Stimulated activated CD8-positive, alpha-beta memory T cell treated with anti-CD3 and anti-CD28 coated beads, Interleukin-15, amount 100 ng/mL, for 24 hours (primary cell): ENCODE measurements at regions not wholly inside any gene's neighbourhood (a gene's known extent, or its start where the extent isn't known, plus 50 kb on each side); places are given as distances from the start of the nearest gene placed in this dataset.
"Not testable (repeated sequence)": the region's sequence is repeated elsewhere in the genome, so short reads cannot be mapped to it uniquely, and the experiment has no call there.

Experiments
- DNase-seq: peaks from one replicate; pipeline ENCODE4 v3.0.0-alpha.2; 2020; ENCODE audit warnings: low read depth

GRCh38 chr10:29791773-29792172 is 157.0 kb upstream of the SVIL start:
- no peak for DNase-seq

DNA sequence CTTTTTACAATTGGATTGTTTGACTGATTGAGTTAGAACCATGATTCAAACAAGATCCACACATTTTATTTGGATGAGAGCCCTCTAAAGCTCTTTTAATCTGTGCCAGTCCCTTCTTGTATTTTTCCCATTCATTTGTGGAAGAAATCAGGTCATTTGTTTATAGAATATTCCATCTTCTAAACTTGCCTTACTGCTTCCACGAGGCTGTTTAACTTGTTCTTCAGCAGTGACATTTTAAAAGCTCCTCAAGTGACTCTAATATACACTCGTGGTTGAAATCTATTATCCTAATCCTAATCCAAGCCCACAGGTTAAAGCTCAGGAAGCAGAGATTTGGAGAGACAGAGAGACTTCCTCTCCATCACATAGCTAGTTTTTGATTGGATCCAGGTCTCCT is 155.4 kb upstream of the SVIL start:
- DNase-seq: no peak

GRCh38 chr10:29788113-29788512 is 153.3 kb upstream of the SVIL start:
- no peak for DNase-seq

GRCh38 chr10:29785701-29786100 is 150.9 kb upstream of the SVIL start:
- DNase-seq: no peak

DNA sequence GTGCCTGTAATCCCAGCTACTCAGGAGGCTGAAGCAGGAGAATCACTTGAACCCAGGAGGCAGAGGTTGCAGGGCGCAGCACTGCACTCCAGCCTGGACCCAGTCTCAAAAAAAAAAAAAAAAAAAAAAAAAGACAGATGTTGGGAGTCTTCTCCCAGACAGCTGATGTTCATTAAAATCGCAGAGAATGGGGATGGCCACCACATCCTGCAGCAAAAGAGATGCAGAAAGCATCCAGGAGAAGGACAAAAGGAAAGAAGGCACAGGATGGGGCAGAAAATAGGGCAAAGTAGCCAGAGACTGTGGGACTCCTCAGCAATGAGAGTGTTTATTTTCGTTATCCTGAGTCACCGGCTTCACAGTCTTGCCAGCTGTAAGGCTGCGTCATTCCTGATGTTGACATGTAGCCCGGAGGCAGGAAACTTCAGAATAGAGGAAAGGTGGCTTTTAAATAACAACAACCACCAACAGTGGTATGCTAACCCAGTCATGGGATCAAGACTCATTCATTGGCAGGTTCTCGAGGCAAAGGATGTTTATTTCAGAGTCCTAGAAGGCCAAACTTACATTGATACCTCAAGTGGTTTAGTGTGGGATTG is 149.5 kb upstream of the SVIL start:
- no peak for DNase-seq

DNA sequence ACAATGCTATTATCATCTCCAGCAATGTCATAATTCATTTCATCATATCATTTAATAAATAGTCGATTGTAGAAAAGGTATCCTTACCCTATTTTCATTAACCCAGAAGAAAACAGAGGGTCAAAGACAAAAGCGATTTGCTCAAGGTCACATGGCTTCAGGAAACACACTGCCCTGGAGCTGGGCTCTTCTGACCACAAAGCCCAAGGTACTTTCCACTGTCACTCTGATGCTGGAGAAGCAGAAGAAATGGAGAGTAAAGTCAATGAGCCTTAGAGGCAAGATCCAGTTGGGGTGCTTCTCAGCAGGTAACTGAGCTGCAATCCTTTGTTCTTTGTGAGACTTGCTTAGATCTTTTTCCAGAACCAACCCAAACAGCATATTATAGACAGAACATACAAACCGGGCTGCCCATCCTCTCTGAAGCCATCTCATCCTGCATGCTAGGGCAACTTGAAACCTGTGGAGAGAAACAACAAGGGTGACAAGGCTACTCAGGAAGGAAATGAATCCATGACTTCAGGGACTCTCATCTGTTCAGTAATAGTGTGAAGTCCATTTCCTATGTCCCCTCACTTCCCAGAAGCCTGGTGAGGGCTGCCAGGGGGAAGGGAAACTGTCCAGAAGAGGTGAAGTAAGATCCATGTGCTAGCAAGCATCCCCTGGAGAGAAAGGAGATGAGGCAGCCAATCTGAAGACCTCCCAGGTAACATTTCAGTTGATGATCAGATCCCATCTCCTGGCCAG is 148.6 kb upstream of the SVIL start:
- no peak for DNase-seq

GRCh38 chr10:29780639-29781038 is 145.9 kb upstream of the SVIL start:
- DNase-seq: no peak

DNA sequence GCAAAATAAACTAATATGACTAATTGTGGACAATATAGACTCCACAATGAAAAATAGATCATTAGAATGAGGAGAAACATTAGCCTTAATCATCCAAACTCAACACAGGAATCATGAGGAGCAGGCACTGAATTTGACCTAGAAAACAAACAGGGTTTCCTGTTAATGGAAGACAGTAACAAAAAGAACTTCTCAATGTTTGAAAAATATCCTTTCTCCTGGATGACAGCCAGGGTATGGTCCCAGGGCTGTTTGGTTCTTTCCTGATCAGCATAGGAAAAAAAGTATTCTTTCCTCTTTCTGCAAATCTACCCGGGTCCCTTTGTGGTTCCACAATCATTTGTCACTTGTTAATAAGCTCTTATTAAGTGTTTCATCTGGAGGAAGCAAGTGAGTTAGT is 145.3 kb upstream of the SVIL start:
- DNase-seq: no peak

- no peak for DNase-seq
Measured at GRCh38 chr10:29776246-29776645, 141.5 kb upstream of the SVIL start.

- DNase-seq: no peak
Measured at GRCh38 chr10:29774475-29774874, 139.7 kb upstream of the SVIL start.

DNA sequence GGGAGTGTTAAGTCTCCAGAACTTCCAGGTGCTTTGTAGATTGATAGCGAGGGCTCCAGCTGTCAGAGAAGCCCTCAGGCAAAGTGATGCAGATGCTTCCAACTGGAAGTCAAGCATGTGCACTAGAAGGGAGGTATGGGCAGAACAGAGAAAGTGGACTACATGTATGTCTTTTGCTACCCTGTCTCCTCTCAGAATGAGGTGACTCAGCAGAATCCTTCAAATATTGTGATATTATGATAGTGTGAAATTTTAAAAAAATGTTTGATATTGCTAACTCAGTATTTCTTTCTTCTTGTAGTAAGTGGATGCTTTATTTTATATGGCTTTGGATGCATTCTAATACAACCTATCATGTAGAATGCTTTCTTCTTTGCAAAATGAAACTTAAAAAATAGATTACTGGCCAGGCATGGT is 138.9 kb upstream of the SVIL start:
- no peak for DNase-seq

- DNase-seq: no peak
Measured at GRCh38 chr10:29772403-29772802, 137.6 kb upstream of the SVIL start.

DNA sequence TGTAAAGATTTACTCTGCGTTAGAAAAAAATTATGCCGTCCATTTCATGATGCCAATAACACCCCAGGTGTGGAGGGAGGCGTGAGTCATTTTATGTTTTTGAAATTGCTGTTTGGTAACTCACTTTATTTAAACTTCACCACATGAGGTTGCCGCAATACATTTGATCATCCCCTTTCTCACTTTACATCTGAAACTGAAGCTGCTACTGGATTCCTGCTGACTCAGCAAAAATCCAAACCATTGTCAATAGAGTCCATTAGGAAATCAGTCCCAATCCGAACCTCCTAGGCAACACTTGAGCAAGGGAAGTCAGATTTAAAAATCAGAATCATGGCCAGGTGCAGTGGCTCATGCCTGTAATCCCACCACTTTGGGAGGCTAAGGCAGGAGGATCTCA is 136.6 kb upstream of the SVIL start:
- DNase-seq: no peak

DNA sequence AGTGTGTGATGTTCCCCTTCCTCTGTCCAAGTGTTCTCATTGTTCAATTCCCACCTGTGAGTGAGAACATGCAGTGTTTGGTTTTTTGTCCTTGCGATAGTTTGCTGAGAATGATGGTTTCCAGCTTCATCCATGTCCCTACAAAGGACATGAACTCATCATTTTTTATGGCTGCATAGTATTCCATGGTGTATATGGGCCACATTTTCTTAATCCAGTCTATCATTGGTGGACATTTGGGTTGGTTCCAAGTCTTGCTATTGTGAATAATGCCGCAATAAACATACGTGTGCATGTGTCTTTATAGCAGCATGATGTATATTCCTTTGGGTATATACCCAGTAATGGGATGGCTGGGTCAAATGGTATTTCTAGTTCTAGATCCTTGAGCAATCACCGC is 134.5 kb upstream of the SVIL start:
- not testable (repeated sequence) for DNase-seq

DNA sequence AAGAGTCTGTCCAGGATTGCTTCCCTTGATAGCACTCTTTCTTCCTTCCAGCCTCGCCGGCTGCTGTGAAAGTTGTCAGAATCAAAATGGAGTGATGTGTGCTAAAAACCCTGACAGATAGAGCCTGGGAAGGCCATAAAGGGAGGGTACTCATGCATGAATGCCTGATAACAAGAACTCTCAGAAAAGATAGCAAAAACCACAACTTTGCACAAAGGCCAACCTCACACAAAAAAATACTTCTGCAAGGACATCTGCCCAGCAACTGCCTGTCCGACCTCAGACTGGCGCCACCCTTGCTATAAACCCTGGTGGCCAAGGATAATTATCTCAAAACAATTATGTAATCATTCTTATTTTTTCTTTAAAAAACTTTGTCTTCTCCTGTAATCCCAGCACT is 133.2 kb upstream of the SVIL start:
- no peak for DNase-seq

DNA sequence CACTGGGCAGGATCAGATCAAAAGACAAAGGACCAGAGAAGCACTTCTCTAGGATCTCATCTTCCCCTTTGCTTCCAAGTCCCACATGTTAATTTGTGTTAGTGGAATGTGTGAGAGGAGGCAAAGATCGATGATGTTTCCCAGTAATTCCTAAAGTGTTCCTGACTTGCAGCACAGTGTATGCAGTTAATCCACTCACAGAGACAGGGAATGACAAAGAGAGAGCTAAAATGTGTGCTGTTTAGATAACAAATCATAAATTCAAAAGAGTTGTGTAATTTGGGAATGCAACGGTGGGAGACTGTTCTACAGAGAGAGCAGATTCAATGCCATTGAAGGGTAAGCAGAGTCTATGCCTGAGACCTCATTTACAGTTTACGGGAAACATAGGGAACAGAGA is 132.0 kb upstream of the SVIL start:
- no peak for DNase-seq

GRCh38 chr10:29765330-29765729 is 130.6 kb upstream of the SVIL start:
- DNase-seq: no peak

- DNase-seq: no peak
Measured at GRCh38 chr10:29763396-29763795, 128.6 kb upstream of the SVIL start.

- no peak for DNase-seq
Measured at GRCh38 chr10:29761916-29762315, 127.1 kb upstream of the SVIL start.

- DNase-seq: no peak
Measured at GRCh38 chr10:29760138-29760900, 125.5 kb upstream of the SVIL start.

DNA sequence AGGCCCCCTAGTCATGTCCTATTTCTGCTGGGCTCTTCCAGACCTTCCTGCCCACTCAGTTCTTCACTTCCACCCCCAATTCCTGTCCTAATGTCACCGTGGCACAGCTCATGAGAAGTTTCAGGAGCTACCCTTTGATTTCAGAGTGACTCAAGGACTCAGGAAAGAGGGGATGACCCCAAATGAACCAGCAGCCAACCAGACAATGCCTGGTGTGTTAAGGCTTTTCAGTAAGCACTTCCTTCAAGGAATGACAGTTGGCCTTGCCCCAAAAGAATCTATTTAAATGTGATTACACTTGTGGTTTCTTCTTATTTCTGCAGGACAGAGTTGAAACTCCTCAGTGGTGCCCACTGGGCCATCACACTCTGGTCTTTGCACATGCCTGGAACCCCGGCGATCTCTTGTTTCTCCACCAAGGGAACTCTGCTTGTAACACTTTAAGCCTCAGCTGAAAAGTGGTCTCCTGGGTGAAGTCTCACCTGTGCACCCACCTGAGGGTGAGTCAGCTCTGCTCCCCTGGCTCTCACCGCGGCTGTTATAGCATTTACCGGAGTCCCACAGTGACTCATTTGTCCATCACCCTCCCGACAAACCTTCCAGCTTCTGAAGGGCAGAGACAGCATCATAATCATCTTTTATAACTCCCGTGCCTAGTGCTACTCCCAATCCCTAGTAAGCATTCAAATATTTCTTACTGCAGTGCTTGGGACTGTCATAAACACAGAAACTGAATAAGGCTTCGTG is 123.0 kb upstream of the SVIL start:
- no peak for DNase-seq

DNA sequence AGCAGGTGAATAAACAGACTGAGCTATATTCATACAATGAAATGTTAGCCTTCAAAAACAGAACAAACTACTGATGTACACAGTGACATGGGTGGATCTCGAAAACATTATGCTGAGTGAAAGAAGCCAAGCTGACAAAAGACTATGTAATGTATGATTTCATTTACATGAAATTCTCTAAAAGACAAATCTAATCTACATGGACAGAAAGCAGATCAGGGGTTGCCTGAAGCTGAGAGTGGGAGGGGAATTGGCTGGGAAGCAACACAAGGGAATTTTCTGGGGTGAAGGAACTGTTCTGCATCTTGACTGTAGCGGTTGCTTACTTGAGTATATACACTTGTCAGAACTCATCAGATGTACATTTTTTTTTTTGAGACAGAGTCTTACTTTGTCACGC is 121.7 kb upstream of the SVIL start:
- DNase-seq: no peak

DNA sequence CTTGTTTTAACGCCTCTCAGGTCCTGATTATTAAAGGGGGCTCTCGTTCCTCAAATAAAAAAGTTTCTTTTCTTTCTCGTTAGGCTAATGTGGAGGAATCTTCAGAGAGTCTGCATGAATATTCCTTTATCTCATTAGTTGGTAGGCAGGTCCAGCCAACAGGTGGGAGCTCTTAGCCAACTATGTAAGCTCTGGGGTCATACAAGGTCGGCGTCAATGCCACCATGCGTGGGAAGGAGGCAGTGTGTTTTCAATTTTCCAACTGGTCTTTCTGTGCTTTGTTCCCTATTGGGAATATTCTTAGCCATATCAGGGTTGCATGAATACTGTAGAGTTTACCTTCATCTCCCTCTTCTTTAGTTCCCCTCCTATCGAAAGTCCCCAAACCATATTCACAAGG is 118.5 kb upstream of the SVIL start:
- no peak for DNase-seq
